ENCODE measurements at regions not wholly inside any gene's neighbourhood (a gene's known extent, or its start where the extent isn't known, plus 50 kb on each side); places are given as distances from the start of the nearest gene placed in this dataset.

- H3K27ac ChIP-seq (ENCODE audit: low read depth, low read length), result no peak overlapping the region
- H2AFZ ChIP-seq (ENCODE audit: low read depth, low read length, severe bottlenecking), result no peak overlapping the region
- TF ChIP-seq EZH2phosphoT487 (conservative IDR thresholded peaks at IDR 0.05; ENCODE audit: low read length) (no peak), CTCF (IDR thresholded peaks at IDR 0.05; ENCODE audit: insufficient read depth, low read length, poor library complexity, severe bottlenecking) (no peak)
- H3K9me3 ChIP-seq (ENCODE audit: insufficient read depth, low read length), result no peaks in the 10 kb centered on the region
- no peaks in the 10 kb centered on the region for H3K36me3 ChIP-seq (ENCODE audit: low read length)
- no peaks in the 10 kb centered on the region for H4K20me1 ChIP-seq (ENCODE audit: low read depth, low read length)
- H3K4me3 ChIP-seq (ENCODE audit: insufficient read depth, low read length, poor library complexity, severe bottlenecking), result no peak overlapping the region
- no peaks in the 10 kb centered on the region for H3K27me3 ChIP-seq (ENCODE audit: low read length)
- no peaks in the 10 kb centered on the region for H3K9me2 ChIP-seq (replicated peaks; ENCODE audit: insufficient read depth, low read length)
- no peaks in the 10 kb centered on the region for H3K79me2 ChIP-seq (ENCODE audit: insufficient read depth, low read length)
- no peak overlapping the region for H3K4me2 ChIP-seq (ENCODE audit: low read depth, low read length, poor library complexity, severe bottlenecking)
- no peaks in the 10 kb centered on the region for H3F3A ChIP-seq (ENCODE audit: insufficient read depth)
- no peak overlapping the region for H3K9ac ChIP-seq (ENCODE audit: low read length)
Observed at GRCh38 chr1:79966438-79966837, 959.9 kb upstream of the ADGRL4 start.

GRCh38 chr1:79959635-79960034 is 953.1 kb upstream of the ADGRL4 start:
- TF ChIP-seq CTCF (IDR thresholded peaks at IDR 0.05; ENCODE audit: insufficient read depth, low read length, poor library complexity, severe bottlenecking), result no peak
- no peak for TF ChIP-seq EZH2phosphoT487 (conservative IDR thresholded peaks at IDR 0.05; ENCODE audit: low read length)
- H3K9ac ChIP-seq (ENCODE audit: low read length), result no peak overlapping the region
- H3K9me3 ChIP-seq (ENCODE audit: insufficient read depth, low read length), result peaks cover 10% of the 10 kb centered on the region; the same call in 1 of the 2 replicates
- no peaks in the 10 kb centered on the region for H3K27me3 ChIP-seq (ENCODE audit: low read length)
- H3K4me3 ChIP-seq (ENCODE audit: insufficient read depth, low read length, poor library complexity, severe bottlenecking), result no peak overlapping the region
- no peaks in the 10 kb centered on the region for H3K36me3 ChIP-seq (ENCODE audit: low read length)
- H3K9me2 ChIP-seq (replicated peaks; ENCODE audit: insufficient read depth, low read length), result no peaks in the 10 kb centered on the region
- H3K79me2 ChIP-seq (ENCODE audit: insufficient read depth, low read length), result no peaks in the 10 kb centered on the region
- no peak overlapping the region for H3K27ac ChIP-seq (ENCODE audit: low read depth, low read length)
- H2AFZ ChIP-seq (ENCODE audit: low read depth, low read length, severe bottlenecking), result no peak overlapping the region
- no peaks in the 10 kb centered on the region for H4K20me1 ChIP-seq (ENCODE audit: low read depth, low read length)
- no peak overlapping the region for H3K4me2 ChIP-seq (ENCODE audit: low read depth, low read length, poor library complexity, severe bottlenecking)
- no peaks in the 10 kb centered on the region for H3F3A ChIP-seq (ENCODE audit: insufficient read depth)

- H3K4me2 ChIP-seq (ENCODE audit: low read depth, low read length, poor library complexity, severe bottlenecking), result no peak overlapping the region
- H3F3A ChIP-seq (ENCODE audit: insufficient read depth), result no peaks in the 10 kb centered on the region
- no peaks in the 10 kb centered on the region for H3K79me2 ChIP-seq (ENCODE audit: insufficient read depth, low read length)
- H2AFZ ChIP-seq (ENCODE audit: low read depth, low read length, severe bottlenecking), result no peak overlapping the region
- peaks cover 10% of the 10 kb centered on the region; the same call in 1 of the 2 replicates for H3K9me3 ChIP-seq (ENCODE audit: insufficient read depth, low read length)
- no peak overlapping the region for H3K4me3 ChIP-seq (ENCODE audit: insufficient read depth, low read length, poor library complexity, severe bottlenecking)
- H3K27me3 ChIP-seq (ENCODE audit: low read length), result no peaks in the 10 kb centered on the region
- no peak overlapping the region for H3K9ac ChIP-seq (ENCODE audit: low read length)
- no peaks in the 10 kb centered on the region for H3K36me3 ChIP-seq (ENCODE audit: low read length)
- no peaks in the 10 kb centered on the region for H4K20me1 ChIP-seq (ENCODE audit: low read depth, low read length)
- TF ChIP-seq EZH2phosphoT487 (conservative IDR thresholded peaks at IDR 0.05; ENCODE audit: low read length) (no peak), CTCF (IDR thresholded peaks at IDR 0.05; ENCODE audit: insufficient read depth, low read length, poor library complexity, severe bottlenecking) (no peak)
- no peak overlapping the region for H3K27ac ChIP-seq (ENCODE audit: low read depth, low read length)
- no peaks in the 10 kb centered on the region for H3K9me2 ChIP-seq (replicated peaks; ENCODE audit: insufficient read depth, low read length)
Observed at GRCh38 chr1:79955966-79956365, 949.4 kb upstream of the ADGRL4 start.

Measured in SU-DHL-6 (cell line).